HG02759 (cell line): ENCODE measurements at regions not wholly inside any gene's neighbourhood (a gene's known extent, or its start where the extent isn't known, plus 50 kb on each side); places are given as distances from the start of the nearest gene placed in this dataset.

Source experiments
- ATAC-seq: cut with Tn5 transposase; IDR thresholded peaks from one replicate; pipeline ENCODE4 v1.9.1; 2021; ENCODE audit warnings: mild to moderate bottlenecking, moderate library complexity; ENCODE audit not compliant: unreplicated experiment

DNA sequence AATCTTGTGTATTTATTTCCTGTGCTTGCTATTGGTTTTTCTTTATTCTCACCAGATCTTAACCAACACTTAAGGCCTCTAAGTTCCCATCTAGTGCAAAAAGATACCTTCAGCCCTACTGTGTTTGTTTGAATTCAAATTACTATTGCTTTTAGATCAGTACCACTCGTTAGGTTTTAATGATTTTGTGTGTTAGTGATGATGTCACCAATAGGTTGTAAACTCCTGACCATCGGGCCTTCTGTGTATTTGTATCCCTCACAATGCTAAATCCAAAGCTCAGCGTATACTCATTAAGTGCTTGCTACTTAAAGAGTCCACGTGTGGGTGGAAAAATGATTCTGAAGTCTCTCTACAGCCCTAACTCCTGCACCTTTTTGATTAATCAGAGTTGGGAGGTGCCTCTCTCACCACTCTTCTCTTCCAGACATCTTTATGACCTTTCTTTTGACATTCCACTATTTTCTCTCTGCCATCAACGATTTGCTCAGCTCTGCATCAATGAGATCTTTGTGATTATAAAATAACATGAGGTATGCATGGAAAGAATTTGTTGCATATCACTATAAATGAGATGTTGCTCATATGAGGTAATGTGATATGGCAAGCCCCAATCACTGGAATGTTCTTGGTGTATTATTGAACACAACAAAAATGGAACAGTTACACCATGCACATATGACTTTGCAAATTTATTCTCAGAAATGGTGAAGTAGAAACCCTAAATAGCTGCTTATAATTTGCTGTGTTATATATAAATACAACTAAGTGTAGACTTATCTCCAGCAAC, 55.1 kb upstream of the LAMA2 start:
- ATAC-seq, result no peak

DNA sequence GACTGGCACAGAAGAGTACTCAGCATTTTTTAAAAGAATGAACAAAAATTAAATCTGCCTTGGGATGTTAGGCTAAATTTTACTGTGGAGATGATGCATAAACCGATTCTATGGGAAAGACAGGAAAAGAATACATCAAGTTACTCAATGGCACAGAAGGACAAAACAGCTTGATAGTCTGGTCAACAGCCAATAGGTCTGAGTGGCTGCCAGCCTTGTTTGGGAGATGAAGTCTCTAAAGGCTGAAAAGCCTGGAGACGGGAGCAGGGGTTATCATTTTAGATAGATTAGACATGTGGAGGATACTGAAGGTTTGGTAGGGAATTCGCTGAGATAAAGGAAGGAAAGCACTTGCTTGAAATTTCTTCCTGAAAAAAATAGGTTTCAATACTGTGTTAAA, 56.3 kb upstream of the LAMA2 start:
- no peak for ATAC-seq

DNA sequence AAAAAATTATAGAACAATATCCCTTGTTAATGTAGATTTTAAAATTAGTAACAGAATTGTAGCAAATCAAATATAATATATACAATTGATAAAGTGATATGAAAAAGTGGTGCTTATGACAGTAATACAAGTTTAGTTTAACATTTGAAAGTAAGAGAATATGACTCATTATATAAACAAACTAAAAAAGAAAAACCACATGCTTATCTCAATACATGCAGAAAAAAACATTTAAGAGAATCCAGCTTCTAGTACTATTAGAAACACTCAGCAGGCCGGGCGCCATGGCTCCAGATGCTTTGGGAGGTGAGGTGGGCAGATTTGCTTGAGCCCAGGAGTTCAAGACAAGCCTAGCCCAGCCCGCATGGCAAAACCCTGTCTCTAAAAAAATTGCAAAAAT, 60.7 kb upstream of the LAMA2 start:
- ATAC-seq, result no peak

DNA sequence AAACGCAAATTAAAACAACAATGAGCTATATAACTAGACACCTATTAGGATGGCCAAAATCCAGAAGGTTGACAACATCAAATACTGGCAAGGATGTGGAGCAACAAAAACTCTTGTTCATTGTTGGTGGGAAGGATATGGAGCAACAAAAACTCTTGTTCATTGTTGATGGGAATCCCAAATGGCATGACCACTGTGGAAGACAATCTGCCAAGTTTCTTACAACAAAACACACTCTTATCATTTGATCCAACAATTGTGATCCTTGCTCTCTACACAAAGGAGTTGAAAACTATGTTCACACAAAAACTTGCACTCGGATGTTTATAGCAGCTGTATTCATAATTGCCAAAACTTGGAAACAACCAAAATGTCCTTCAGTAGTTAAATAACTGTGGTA, 61.8 kb upstream of the LAMA2 start:
- no peak for ATAC-seq

DNA sequence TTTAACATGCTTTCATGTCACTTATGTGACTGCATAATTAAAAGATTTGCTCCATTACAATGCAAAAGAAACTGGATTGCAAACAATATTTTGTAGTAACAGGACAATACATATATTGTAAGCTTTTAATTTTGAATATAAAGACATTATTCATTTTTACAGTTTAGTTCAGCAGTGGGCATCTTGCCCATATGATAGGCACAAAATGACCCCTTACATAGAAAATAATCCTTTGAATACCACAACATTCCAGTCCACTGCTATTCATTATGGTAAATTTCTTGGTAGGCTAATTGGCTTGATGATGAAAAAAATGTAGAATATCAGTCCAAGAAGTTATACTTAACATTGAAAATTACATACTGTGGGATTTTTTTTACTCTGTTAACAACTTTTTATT, 74.1 kb upstream of the LAMA2 start:
- no peak for ATAC-seq

DNA sequence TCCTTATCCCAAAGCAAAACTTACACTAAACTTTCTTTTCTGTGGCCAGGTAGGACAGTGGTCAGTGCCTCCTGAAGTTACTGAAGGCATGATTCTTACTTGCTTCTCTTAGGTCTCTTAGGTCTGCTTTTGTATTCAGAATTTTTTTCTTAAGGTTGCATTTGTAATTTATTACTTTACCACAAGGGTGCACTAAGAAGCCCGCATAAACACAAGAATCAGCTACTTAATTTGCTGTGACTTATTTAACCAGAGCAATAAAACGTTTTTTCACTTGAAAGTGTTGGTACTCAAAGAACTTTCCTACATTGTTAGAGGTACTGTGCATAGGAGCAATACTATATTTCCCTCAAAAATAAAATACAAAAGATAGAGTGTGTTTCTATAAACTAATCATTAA, 75.4 kb upstream of the LAMA2 start:
- ATAC-seq, result no peak

DNA sequence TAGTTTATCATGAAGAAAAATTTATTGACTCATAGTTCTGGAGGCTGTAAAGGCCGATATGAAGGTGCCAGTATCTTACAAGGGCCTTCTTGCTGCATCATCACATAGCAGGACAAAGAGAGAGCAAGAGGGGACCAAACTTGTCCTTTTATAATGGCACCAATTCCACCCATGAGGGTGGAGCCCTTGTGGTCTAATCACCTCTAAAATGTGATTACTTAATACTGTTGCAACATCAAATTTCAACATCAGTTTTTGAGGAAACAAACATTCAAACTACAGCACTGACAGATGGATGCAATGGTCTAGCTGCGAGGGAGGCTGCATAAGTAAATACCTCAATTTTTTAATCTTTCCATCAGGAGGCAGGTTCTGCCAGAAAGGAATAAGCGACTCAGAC, 76.7 kb upstream of the LAMA2 start:
- ATAC-seq, result no peak

DNA sequence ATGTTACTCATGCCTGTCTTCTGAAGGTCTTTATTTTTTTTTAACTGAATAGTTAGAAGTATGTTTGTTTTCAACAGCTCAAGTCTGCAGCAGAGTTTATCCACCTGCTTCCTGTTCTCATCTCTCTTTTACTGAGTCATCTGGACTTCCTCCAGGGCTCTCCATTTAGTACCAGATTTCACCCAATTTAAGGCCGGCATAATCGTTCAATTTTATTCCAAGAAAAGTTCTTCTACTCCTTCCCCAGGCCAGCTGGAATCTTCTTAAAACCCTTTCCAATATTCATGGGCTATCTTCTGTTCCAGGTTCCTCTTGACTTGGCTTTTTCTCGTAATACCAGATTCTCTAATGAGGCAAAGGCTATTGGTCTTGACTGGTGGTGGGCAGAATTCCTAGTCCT, 79.0 kb upstream of the LAMA2 start:
- no peak for ATAC-seq

DNA sequence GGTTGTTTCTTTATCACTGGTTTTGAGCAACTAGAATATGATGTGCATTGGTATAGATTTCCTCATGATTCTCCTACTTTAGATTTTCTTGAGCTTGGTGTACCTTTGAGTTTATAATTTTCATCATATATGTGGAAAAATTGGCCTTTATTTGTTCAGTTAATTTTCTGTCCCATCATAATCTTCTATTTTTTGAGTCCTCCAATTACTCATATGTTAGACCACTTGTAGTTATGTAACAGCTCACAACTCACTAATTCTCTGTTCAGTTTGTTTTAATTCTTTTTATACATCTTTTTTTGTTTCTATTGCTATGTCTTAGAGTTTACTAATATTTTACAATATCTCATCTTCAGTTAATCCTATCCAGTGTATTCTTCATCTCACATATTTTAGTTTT, 81.3 kb upstream of the LAMA2 start:
- no peak for ATAC-seq

DNA sequence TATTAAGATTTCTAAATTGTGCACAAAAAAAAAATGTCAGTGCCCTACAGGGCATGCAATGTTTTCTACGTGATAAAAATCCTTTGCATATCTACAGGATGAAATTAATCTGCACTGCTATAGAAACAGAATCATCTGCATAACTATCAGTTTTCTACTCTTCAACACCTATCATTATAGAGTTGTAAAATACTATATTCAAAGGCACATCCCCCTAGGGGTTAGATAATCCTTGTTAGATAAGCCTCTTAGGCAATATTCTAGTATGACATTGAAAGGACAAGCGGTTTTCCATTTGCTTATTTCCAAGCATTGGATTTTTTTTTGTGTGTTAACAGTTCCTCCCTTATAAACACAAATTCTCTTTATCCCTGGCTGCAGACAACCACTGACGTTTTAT, 98.7 kb upstream of the LAMA2 start:
- no peak for ATAC-seq

DNA sequence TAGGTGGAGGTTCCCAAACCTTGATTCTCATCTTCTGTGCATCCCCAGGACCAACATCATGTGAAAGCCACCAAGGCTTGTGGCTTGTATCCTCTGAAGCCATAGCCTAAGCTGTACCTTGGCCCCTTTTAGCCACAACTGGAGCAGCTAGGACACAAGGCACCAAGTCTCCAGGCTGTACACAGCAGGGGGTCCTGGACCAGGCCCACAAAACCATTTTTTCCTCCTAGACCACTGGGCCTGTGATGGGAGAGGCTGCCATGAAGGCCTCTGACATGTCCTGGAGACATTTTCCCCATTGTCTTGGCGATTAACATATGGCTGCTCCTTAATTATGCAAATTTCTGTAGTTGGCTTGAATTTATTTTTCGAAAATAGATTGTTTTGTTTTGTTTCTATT, 114.8 kb upstream of the LAMA2 start:
- ATAC-seq, result no peak

DNA sequence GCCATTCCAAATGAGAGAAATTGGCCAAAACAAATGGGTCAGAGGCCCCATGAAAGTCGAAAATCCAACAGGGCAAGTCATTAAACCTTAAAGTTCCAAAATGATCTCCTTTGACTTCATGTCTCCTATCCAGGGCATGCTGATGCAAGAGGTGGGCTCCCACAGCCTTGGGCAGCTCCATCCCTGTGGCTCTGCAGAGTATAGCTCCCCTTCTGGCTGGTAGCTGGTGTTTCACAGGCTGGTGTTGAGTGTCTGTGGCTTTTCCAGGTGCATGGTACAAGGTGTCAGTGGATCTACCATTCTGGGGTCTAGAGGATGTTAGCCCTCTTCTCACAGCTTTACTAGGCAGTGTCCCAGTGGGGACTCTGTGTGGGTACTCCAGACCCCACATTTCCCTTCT, 115.2 kb upstream of the LAMA2 start:
- ATAC-seq, result no peak

DNA sequence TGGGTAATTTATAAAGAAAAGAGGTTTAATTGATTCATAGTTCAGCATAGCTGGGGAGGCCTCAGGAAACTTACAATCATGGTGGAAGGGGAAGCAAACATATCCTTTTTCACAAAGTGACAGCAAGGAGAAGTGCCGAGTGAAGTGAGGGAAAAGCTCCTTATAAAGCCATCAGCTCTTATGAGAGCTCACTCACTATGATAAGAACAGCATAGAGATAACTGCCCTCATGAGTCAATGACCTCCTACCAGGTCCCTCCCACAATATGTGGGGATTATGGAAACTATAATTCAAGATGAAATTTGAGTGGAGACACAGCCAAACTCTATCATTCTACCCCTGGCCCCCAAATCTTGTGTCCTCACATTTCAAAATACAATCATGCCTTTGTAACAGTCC, 115.8 kb upstream of the LAMA2 start:
- ATAC-seq, result no peak

DNA sequence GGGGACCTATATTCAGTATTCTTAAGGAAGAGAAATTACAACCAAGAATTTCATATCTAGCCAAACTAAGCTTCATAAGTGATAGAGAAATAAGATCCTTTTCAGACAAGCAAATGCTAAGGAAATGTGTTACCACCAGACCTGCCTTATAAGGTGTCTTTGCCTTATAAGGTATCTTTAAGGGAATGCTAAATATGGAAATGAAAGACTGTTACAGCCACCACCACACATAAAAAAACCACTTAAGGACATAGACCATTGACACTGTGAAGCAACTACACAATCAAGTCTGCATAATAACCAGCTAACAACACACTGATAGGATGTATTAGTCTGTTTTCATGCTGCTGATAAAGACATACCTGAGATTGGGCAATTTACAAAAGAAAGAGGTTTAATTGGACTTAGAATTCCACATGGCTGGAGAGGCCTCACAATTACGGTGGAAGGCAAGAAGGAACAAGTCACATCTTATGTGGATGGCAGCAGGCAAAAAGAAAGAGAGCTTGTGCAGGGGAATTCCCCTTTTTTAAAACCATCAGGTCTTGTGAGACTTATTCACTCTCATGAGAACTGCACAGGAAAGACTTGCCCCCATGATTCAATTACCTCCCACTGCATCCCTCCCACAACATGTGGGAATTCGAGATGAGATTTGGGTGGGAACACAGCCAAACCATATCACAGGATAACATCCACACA, 119.2 kb upstream of the LAMA2 start:
- ATAC-seq, result no peak

DNA sequence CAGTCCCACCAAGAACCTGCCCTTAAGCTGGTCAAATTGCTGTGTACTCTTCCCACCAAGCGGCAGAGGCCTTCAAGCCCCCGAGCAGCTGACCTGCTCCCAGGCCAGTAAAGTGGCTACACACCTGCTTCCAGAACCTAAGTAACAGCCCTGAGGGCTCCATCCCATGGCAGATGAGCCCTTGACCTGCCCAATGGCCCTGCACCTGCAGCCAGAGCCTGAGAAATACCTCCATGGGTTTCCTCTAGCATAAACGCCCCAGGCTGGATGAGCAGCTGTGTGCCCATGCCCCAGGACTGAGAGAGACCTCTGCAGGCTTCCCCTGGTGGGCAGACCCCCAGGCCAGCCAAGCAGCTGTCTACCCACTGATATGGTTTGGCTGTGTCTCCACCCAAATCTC, 123.0 kb upstream of the LAMA2 start:
- no peak for ATAC-seq

DNA sequence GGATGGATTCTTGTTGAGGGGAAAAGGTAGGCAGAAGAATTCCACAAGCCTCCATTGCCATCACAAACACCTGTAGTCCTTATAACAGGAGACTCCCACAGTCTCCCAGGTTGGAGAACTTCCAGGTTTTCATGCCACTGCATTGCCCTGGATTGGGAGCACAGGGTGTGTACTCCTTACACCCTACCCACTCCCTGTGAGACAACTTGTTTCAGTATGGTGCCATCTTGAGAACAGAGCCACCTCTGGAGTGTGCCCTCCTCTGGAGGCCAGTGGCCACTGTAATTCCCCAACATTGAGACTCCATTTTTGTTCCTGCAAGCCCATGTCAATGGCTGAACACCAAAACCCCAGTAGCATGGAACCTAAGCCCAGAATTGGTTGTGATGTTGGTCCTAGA, 123.5 kb upstream of the LAMA2 start:
- ATAC-seq, result no peak

DNA sequence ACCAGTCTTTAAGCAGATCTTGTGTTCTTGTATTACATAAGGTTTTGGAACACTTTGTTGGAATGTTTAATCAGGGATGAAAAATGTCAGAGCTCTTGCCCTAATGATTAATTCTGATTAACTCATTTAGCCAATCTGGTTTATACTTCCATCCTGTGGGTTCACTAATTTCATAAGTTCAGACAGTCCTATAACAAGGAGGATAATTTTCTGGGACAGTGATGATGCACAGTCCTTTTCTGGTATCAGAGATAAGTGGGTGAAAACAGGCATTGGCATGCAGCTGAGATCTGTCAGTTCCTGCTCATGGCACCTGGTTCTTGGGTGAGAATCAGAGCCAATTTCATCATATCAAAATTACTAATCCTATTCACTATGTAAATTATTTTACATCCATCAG, 125.0 kb upstream of the LAMA2 start:
- no peak for ATAC-seq

DNA sequence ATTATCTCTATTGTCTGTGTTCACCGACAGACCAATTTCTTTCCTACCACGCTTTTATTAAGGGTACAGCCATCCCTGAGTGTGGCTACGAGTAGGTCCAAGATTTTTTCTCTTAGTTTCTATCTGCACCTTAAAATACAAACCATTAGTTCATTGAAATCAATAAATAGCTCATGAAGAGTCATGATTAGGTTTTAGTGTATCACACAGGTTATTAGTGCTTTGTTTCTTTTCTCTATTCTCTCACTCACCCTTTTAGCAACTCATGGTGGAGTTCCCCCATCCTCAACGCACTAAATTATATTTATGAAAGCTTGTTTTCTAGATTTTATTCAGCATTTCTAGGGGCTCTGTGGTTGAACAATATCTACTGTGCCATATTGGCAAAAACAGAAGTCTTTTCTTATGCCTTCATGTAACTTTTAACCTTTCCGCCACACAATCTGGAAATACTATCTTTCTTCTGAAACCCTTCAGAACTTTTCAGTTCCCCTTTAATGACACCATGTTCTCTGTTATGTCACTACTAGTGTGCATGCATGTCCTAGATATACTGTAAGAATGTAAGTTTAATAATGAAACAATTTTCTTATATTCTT, 128.2 kb upstream of the LAMA2 start:
- ATAC-seq, result peak; percentile 95

DNA sequence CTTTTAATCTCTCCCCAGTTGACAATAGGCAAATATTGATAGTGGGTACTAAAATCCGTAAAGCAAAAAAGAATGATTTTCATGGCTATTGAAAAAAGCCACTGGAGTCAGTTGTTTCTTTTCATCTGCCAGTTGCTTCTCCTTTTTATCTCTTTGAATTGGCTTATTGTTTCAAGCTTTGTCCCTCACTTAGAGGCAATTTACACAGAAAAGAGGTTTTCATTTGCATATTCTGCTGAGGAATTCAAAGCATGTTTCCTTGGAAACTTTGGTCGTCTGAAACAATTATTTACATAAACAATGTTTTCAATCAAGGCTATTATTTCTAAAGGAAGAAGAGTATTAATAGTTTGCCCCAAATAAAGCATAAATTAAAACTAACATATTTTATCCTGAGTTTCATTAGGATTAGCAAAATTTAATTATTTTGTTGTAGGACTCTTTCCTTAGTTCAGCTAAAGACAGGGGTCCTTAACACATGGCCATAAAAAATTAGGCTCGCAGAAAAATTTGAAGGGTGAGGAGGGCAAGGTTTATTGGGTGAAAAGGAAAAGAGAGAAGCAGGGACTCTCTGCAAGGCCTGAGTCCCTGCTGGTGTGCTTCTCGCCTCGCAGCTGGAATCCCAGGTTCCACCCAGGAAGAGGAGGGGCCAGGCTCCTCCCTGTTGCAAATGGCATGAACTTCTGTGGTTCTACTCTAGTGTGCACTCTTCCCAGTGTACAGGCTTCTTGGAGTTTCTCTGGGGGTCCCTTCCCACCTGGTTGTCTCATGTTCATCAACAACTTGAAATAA, 138.8 kb upstream of the LAMA2 start:
- no peak for ATAC-seq

DNA sequence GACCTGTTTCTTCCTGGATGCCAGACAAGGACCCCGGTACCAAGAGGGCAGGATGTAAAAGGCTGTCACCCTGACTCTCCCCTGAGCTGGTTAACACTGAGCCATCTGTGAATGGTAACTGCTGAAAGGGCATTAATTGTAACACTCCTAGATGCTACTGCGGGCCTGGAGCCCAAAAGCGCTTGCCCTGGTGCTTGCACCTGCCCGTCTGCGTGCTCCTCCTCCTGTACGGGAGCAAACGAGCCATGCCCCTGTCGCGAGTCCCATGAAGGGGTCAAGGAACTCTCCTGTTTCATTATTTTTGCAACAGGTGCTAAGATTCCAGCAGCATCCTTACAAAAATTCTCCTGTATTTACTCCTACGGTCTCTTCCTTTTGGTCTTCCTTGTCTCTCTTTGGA, 140.0 kb upstream of the LAMA2 start:
- no peak for ATAC-seq

DNA sequence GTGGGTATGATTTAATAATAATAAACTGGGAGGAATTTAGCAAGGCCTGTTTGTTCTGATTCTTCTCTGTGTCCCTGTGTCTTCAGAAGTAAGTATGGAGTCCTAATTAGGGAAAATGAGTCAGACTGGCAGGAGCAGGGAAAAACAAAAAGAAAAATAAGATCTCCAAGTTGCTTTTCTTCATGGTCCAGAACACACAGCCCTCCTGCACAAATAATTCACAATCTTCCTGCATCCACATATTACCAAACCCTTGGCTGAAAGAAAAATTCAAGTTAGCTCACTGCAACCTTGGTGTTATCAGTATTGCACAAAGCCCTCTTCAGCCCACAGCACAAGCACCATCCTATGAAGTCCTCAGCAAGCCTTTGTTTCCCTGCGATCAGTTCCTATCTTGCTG, 142.0 kb upstream of the LAMA2 start:
- no peak for ATAC-seq

DNA sequence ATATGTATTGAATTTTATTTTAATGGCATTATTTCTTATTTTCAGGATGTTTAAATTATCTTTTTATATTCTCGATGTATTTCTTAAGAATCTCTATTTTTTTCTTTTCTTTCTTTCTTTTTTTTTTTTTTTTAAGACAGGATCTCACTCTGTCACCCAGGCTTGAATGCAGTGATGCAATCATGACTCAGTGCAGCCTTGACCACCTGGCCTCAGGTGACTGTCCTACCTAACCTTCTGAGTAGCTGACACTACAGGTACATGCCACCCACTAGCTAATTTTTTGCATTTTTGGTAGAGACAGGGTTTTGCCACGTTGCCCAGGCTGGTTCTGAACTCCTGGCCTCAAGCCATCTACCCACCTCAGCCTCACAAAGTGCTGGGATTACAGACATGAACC, 143.8 kb upstream of the LAMA2 start:
- no peak for ATAC-seq
